ENCODE measurements at regions not wholly inside any gene's neighbourhood (a gene's known extent, or its start where the extent isn't known, plus 50 kb on each side); places are given as distances from the start of the nearest gene placed in this dataset.
A peak's percentile ranks its signal among the peaks of the same experiment; 100 is the strongest.

GRCh38 chr15:35305031-35305550 is 220.0 kb upstream of the NANOGP8 start:
- no peaks in the 10 kb centered on the region for H3K36me3 ChIP-seq (ENCODE audit: control insufficient read depth, insufficient read depth, low read length)
- TF ChIP-seq, protein P1, sequence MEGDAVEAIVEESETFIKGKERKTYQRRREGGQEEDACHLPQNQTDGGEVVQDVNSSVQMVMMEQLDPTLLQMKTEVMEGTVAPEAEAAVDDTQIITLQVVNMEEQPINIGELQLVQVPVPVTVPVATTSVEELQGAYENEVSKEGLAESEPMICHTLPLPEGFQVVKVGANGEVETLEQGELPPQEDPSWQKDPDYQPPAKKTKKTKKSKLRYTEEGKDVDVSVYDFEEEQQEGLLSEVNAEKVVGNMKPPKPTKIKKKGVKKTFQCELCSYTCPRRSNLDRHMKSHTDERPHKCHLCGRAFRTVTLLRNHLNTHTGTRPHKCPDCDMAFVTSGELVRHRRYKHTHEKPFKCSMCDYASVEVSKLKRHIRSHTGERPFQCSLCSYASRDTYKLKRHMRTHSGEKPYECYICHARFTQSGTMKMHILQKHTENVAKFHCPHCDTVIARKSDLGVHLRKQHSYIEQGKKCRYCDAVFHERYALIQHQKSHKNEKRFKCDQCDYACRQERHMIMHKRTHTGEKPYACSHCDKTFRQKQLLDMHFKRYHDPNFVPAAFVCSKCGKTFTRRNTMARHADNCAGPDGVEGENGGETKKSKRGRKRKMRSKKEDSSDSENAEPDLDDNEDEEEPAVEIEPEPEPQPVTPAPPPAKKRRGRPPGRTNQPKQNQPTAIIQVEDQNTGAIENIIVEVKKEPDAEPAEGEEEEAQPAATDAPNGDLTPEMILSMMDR (IDR thresholded peaks at IDR 0.05; ENCODE audit: insufficient read depth, low read length, severe bottlenecking) = no peak
- FAIRE-seq (no peak), DNase-seq (ENCODE audit: low read depth) (peak; percentile 15)
- H3K27me3 ChIP-seq (ENCODE audit: control insufficient read depth, insufficient read depth, low read length) = no peaks in the 10 kb centered on the region
- no peak overlapping the region for H3K4me3 ChIP-seq (ENCODE audit: low read depth, low read length)

- H3K4me3 ChIP-seq (ENCODE audit: low read depth, low read length) = no peak overlapping the region
- H3K27me3 ChIP-seq (ENCODE audit: control insufficient read depth, insufficient read depth, low read length) = no peaks in the 10 kb centered on the region
- no peak for FAIRE-seq
These were observed 219.3 kb upstream of the NANOGP8 start for GRCh38 chr15:35304389-35304788.

DNA sequence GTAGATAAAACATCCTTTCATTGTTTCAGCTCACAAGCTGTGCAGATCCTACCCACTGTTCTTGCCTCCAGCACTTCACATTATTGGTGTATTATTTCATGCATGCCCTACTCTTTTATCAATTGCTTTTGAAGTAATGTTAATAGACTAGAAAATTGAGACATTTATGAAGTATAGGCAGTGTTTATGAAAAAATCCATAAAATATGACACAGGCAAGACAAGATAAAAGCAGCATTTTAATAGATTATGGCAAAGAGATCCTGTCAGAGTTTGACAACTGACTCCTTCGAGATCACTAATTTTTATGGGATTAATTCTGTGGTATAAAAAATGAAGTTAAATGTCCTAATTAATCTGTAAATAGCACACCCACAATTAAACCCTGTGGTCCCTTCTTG is 217.2 kb upstream of the NANOGP8 start:
- FAIRE-seq = no peak
- H3K27me3 ChIP-seq (ENCODE audit: control insufficient read depth, insufficient read depth, low read length) = no peaks in the 10 kb centered on the region
- no peaks in the 10 kb centered on the region for H3K36me3 ChIP-seq (ENCODE audit: control insufficient read depth, insufficient read depth, low read length)
- DNase-seq (ENCODE audit: low read depth) = no peak
- H3K4me3 ChIP-seq (ENCODE audit: low read depth, low read length) = no peak overlapping the region
- TF ChIP-seq, protein P1 (IDR thresholded peaks at IDR 0.05; ENCODE audit: insufficient read depth, low read length, severe bottlenecking) = no peak

More at GRCh38 chr15:35304389-35304788, 219.3 kb upstream of the NANOGP8 start:
- TF ChIP-seq, protein P1 (IDR thresholded peaks at IDR 0.05; ENCODE audit: insufficient read depth, low read length, severe bottlenecking) = no peak
- no peak for DNase-seq (ENCODE audit: low read depth)
- no peaks in the 10 kb centered on the region for H3K36me3 ChIP-seq (ENCODE audit: control insufficient read depth, insufficient read depth, low read length)

DNA sequence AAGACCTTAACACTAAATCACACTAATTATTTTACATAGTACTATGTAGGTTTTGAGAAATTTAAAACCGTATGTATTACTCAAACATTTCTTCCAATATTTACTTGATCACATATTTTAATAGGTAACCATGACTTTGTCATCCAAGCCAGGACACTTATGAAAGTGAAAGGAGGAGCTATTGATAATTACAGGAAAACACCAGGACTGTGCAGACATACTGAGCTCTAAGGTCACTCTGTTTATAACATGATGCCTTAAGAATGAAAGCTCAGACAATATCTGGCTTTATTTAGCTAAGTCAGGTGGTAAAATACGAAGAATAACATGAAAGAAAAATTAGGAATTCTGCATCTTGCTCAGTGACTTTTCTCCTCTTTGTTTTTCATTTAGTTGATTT is 216.0 kb upstream of the NANOGP8 start:
- DNase-seq (ENCODE audit: low read depth) (no peak), FAIRE-seq (no peak)
- no peaks in the 10 kb centered on the region for H3K36me3 ChIP-seq (ENCODE audit: control insufficient read depth, insufficient read depth, low read length)
- no peak overlapping the region for H3K4me3 ChIP-seq (ENCODE audit: low read depth, low read length)
- no peaks in the 10 kb centered on the region for H3K27me3 ChIP-seq (ENCODE audit: control insufficient read depth, insufficient read depth, low read length)
- TF ChIP-seq, protein P1 (IDR thresholded peaks at IDR 0.05; ENCODE audit: insufficient read depth, low read length, severe bottlenecking) = no peak

GRCh38 chr15:35299059-35299735 is 214.1 kb upstream of the NANOGP8 start:
- H3K4me3 ChIP-seq (ENCODE audit: low read depth, low read length) = no peak overlapping the region
- H3K27me3 ChIP-seq (ENCODE audit: control insufficient read depth, insufficient read depth, low read length) = no peaks in the 10 kb centered on the region
- FAIRE-seq = no peak
- TF ChIP-seq, protein P1 (IDR thresholded peaks at IDR 0.05; ENCODE audit: insufficient read depth, low read length, severe bottlenecking) = no peak
- no peak for DNase-seq (ENCODE audit: low read depth)
- H3K36me3 ChIP-seq (ENCODE audit: control insufficient read depth, insufficient read depth, low read length) = no peaks in the 10 kb centered on the region

DNA sequence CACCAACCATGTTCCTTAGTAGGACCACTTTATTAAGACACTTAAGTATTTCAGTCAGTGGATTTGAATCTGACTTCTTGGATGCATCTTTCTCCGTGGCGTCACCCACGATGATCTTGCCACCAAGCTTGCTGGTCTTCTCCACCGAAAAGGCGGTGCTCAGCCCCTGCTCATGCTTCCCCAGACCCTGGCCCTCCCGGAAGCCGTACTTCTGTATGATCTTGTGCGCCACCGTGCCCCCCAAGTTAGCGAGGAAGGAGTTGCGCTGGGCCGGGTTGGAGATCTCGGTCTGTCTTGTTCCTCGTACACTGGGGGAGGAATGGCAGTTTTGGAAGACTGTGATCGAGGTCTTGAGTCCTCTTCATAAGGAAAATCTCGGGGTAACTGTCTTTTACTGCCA is 213.4 kb upstream of the NANOGP8 start:
- Histone ChIP-seq H3K36me3 (ENCODE audit: control insufficient read depth, insufficient read depth, low read length) (no peaks in the 10 kb centered on the region), H3K27me3 (ENCODE audit: control insufficient read depth, insufficient read depth, low read length) (no peaks in the 10 kb centered on the region), H3K4me3 (ENCODE audit: low read depth, low read length) (no peak overlapping the region)
- TF ChIP-seq, protein P1 (IDR thresholded peaks at IDR 0.05; ENCODE audit: insufficient read depth, low read length, severe bottlenecking) = no peak
- DNase-seq (ENCODE audit: low read depth) (no peak), FAIRE-seq (no peak)
